ENCODE measurements at regions not wholly inside any gene's neighbourhood (a gene's known extent, or its start where the extent isn't known, plus 50 kb on each side); places are given as distances from the start of the nearest gene placed in this dataset.

DNA sequence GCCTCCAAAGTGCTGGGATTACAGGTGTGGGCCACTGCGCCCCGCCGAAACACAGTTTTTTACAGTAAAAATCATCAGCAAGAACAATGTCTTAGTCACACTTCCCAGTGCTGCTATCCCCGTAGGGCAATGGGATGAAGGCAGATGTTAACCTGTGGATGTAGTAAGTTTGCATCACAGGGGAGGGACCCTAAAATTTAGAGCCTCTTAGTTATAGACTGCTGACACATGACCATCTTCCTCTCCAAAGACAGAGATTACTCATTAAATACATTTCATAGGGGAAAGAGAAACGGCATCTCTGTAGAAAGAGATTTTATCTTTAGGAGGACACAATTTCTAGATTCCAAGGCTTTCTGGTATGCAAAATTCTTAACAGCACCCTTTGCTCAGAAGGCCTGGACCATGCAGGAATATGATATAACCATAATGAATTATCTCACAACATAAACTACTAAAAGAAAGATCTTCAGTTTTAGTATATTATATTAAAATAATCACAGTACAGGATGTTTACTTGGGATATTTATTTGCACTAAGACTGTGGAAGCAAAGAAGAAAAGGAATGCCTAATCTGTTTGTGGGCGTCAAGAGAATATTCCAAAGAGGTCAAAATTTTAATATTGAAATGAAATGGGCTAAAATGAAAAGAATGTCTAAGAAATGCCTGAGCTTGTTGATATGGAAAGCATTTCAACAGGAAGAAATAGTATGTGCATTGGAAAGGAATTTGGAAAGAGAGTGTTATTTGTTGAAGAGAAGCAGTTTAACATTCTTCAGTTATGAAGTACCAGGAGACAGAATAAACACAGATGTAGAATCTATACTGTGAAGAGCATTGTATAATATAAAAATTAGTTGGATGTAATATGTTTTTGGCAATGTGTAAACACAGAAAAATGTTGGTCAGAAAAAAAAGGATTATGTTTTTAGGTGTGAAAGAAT lies 1228.3 kb upstream of the CHAC2 start:
- peak; percentile 26 for DNase-seq (ENCODE audit: low read depth)
- TF ChIP-seq, protein P1, sequence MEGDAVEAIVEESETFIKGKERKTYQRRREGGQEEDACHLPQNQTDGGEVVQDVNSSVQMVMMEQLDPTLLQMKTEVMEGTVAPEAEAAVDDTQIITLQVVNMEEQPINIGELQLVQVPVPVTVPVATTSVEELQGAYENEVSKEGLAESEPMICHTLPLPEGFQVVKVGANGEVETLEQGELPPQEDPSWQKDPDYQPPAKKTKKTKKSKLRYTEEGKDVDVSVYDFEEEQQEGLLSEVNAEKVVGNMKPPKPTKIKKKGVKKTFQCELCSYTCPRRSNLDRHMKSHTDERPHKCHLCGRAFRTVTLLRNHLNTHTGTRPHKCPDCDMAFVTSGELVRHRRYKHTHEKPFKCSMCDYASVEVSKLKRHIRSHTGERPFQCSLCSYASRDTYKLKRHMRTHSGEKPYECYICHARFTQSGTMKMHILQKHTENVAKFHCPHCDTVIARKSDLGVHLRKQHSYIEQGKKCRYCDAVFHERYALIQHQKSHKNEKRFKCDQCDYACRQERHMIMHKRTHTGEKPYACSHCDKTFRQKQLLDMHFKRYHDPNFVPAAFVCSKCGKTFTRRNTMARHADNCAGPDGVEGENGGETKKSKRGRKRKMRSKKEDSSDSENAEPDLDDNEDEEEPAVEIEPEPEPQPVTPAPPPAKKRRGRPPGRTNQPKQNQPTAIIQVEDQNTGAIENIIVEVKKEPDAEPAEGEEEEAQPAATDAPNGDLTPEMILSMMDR (IDR thresholded peaks at IDR 0.05; ENCODE audit: low read length, missing control alignments), result no peak
- H3K4me3 ChIP-seq (replicated peaks; ENCODE audit: low read depth, low read length), result no peak overlapping the region

DNA sequence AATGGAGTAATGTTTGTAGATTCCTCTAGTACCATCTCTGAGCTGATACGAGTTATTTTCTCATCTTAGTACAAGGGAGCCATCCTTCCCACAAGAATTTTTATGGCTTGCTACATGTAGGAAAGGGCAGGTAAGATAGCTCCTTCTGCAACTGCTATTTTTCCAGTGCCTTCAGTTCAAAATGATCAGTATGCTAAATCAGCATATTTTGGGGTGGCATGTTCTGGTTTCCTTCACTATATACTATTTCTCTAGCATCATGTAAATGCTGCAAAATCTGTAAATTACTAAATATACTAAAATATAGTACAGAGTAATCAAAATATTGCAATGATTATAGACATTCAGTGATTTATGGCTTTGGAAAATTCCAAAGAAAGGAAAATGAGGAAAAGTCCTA lies 1230.0 kb upstream of the CHAC2 start:
- TF ChIP-seq, protein P1 (IDR thresholded peaks at IDR 0.05; ENCODE audit: low read length, missing control alignments), result no peak
- DNase-seq (ENCODE audit: low read depth), result no peak
- no peak overlapping the region for H3K4me3 ChIP-seq (replicated peaks; ENCODE audit: low read depth, low read length)

DNA sequence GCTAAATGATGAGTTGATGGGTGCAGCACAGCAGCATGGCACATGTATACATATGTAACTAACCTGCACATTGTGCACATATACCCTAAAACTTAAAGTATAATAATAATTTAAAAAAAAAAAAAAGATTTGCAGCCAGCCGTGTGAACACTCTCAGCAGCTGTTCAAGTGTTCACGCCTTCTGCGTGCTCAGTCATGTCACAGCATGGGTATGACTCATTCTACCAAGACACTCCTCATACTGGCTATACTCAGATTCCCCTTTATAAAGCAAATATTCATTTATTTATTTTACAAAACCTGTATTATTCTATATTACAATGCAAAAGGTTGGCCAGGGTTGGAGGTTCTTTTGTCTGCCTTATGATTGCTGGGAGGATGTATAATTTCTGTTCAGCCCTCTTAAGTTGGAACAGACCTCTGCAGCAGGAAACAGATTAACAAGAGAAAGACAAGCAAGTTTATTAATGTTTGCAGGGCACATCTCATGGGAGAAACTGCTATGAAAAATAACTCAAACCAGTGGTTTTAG lies 1230.6 kb upstream of the CHAC2 start:
- DNase-seq (ENCODE audit: low read depth), result no peak
- H3K4me3 ChIP-seq (replicated peaks; ENCODE audit: low read depth, low read length), result no peak overlapping the region
- TF ChIP-seq, protein P1 (IDR thresholded peaks at IDR 0.05; ENCODE audit: low read length, missing control alignments), result no peak

DNA sequence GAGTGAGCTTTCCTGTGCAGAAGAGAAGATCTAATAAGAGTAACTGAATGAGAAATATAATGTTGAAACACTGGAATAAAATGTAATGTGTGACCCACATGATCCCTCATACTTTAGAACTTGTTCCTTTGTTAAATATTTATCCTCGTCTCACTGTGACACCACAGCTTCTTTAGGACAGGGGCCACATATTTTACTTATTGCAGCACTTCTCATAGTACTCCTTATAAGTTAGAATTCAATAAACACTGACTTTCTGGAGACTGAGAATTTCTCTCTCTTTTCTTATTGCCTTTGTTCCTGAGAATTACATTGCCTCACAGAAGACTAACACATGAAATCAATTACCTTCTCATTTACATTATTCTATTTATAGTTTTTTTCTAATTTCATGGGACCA lies 1234.6 kb upstream of the CHAC2 start:
- no peak overlapping the region for H3K4me3 ChIP-seq (replicated peaks; ENCODE audit: low read depth, low read length)
- DNase-seq (ENCODE audit: low read depth), result no peak
- TF ChIP-seq, protein P1 (IDR thresholded peaks at IDR 0.05; ENCODE audit: low read length, missing control alignments), result no peak

DNA sequence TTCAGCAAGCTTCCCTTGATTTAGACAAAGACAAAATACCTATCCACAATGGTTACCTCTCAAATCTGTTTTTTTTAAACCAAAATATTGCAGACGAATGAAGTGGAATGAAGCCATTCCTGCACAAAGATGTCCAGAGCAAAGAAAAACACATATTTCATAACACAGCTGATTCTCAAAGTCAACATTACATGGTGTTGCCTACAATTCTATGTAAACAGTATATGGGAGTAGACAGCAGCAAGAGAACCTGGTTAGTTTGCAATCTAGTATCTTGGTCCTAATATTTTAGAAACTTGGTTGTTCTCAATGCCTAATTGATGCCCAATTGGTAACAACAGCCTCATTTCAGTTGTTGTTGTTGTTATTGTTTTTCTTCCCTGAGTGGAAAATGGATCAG lies 1240.9 kb upstream of the CHAC2 start:
- no peak for DNase-seq (ENCODE audit: low read depth)
- TF ChIP-seq, protein P1 (IDR thresholded peaks at IDR 0.05; ENCODE audit: low read length, missing control alignments), result no peak
- no peak overlapping the region for H3K4me3 ChIP-seq (replicated peaks; ENCODE audit: low read depth, low read length)

DNA sequence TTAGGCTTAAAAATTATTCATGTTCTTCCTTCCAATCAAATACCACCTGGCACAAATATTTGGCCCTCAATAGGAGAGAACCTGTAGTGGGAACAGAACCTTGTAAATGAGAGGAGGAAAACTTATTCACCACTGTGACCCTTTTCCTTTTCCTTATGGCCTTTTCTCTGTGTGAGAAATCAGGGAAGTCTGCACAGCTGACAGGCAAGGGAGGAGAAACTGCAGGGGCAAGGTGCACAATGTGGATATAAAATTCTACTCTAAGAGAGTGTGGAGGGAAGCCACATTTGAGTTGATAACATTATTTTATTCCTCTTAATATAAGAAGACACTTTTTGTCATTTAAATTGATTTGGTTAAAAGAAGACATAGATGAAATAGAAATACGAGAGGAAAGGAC lies 1247.0 kb upstream of the CHAC2 start:
- no peak overlapping the region for H3K4me3 ChIP-seq (replicated peaks; ENCODE audit: low read depth, low read length)
- TF ChIP-seq, protein P1 (IDR thresholded peaks at IDR 0.05; ENCODE audit: low read length, missing control alignments), result no peak
- DNase-seq (ENCODE audit: low read depth), result no peak
